HCT116 (cell line): ENCODE measurements at regions not wholly inside any gene's neighbourhood (a gene's known extent, or its start where the extent isn't known, plus 50 kb on each side); places are given as distances from the start of the nearest gene placed in this dataset.
A peak's percentile ranks its signal among the peaks of the same experiment; 100 is the strongest.

Experiments used
- ATAC-seq: fragments of 200-7000 bp; cut with Tn5 transposase; 2 replicates; pipeline ENCODE4 v1.9.1; 2020; ENCODE audit warnings: mild to moderate bottlenecking, moderate library complexity
- BruUV-seq: library from RNA; stranded (reverse); fragments of 400-500 nt; replicated peaks from 2 replicates; lab custom pipeline; 2021; lab: Mats Ljungman, UMichigan
- CTCF ChIA-PET: fragments of 300-600 bp; sonication (Branson Sonifier 250); formaldehyde crosslinking; loops from one replicate; lab custom pipeline; 2021; ENCODE audit warnings: antibody characterized with exemption; lab: Charles Lee
- POLR2A ChIA-PET: fragments of 300-600, 350-600 bp; sonication (Branson Sonifier 250); formaldehyde crosslinking; loops from one replicate; lab custom pipeline; 2021; ENCODE audit warnings: antibody characterized with exemption; lab: Charles Lee
- RAD21 ChIA-PET, 2 experiments: fragments of 300-600 bp; sonication (Branson Sonifier 250); formaldehyde crosslinking; loops; one replicate each; lab custom pipeline; 2023; ENCODE audit warnings: low total read pairs in 2 of 2; ENCODE audit not compliant: uncharacterized antibody in 2 of 2, unreplicated experiment in 2 of 2, low non-redundant PET in 1 of 2; lab: Charles Lee
- DNase-seq: peaks from one replicate; pipeline ENCODE4 v3.0.0-alpha.2; 2010; ENCODE audit warnings: low read depth, low spot score
- H2AFZ ChIP-seq: fragments of 200-600 bp; shearing (Covaris generic), sonication (generic); 2 replicates; pipeline ENCODE4 v1.6.1; 2017; ENCODE audit warnings: low read depth, mixed run types, mixed read lengths, antibody characterized with exemption, low read length; ENCODE audit not compliant: poor library complexity, severe bottlenecking
- H3K27ac ChIP-seq: 2 replicates; pipeline ENCODE4 v1.5.1; 2012; ENCODE audit warnings: low read depth, low read length
- H3K27me3 ChIP-seq: fragments of 200-600 bp; sonication (generic); 2 replicates; pipeline ENCODE4 v1.6.1; 2016; ENCODE audit warnings: mixed run types, low read length, mixed read lengths; ENCODE audit not compliant: insufficient read depth
- H3K36me3 ChIP-seq, 2 experiments: fragments of 200-500 bp in 1 of 2; fragments of 200-600 bp in 1 of 2; sonication (Bioruptor generic) in 1 of 2; sonication (generic) in 1 of 2; 2 replicates each; pipeline versions ENCODE4 v1.5.1 to v1.6.1; 2014 to 2016; ENCODE audit warnings: low read length in 2 of 2, inconsistent platforms in 1 of 2, mixed read lengths in 1 of 2, mixed run types in 1 of 2; ENCODE audit not compliant: insufficient read depth in 2 of 2, control insufficient read depth in 1 of 2
- H3K4me1 ChIP-seq, 2 experiments: fragments of 200-600 bp in 1 of 2; sonication (generic) in 1 of 2; 2 replicates each; pipeline versions ENCODE4 v1.5.1 to v1.6.1; 2012 to 2017; ENCODE audit warnings: low read length in 2 of 2, inconsistent platforms in 1 of 2, mild to moderate bottlenecking in 1 of 2, mixed read lengths in 1 of 2, mixed run types in 1 of 2, moderate library complexity in 1 of 2; ENCODE audit not compliant: insufficient read depth in 2 of 2, control insufficient read depth in 1 of 2
- H3K4me2 ChIP-seq: fragments of 200-600 bp; sonication (generic); 2 replicates; pipeline ENCODE4 v1.6.1; 2017; ENCODE audit warnings: mixed run types, low read length, mixed read lengths
- H3K4me3 ChIP-seq, 2 experiments: fragments of 200-600 bp in 1 of 2; sonication (generic) in 1 of 2; replicated peaks in 1 of 2; 2 replicates each; pipeline ENCODE4 v1.5.1; 2011 to 2016; ENCODE audit warnings: low read length in 2 of 2, control low read depth in 1 of 2, low read depth in 1 of 2, mild to moderate bottlenecking in 1 of 2, mixed read lengths in 1 of 2, mixed run types in 1 of 2
- H3K79me2 ChIP-seq: fragments of 200-600 bp; sonication (generic); 2 replicates; pipeline ENCODE4 v1.6.1; 2017; ENCODE audit warnings: mild to moderate bottlenecking, mixed run types, low read length, moderate library complexity, mixed read lengths; ENCODE audit not compliant: insufficient read depth
- H3K9ac ChIP-seq: fragments of 200-600 bp; sonication (generic); 2 replicates; pipeline ENCODE4 v1.6.1; 2016; ENCODE audit warnings: low read length, mixed read lengths
- H3K9me2 ChIP-seq: fragments of 200-600 bp; sonication (generic), shearing (Covaris generic); 2 replicates; pipeline ENCODE4 v1.6.1; 2017; ENCODE audit warnings: mixed run types, mild to moderate bottlenecking, moderate library complexity; ENCODE audit not compliant: insufficient read depth
- H3K9me3 ChIP-seq, 2 experiments: fragments of 200-500 bp in 1 of 2; fragments of 200-600 bp in 1 of 2; sonication (Bioruptor generic) in 1 of 2; sonication (generic) in 1 of 2; 2 replicates each; pipeline ENCODE4 v1.6.1; 2014 to 2017; ENCODE audit warnings: low read length in 2 of 2, mixed read lengths in 2 of 2, inconsistent platforms in 1 of 2, low read depth in 1 of 2, mild to moderate bottlenecking in 1 of 2, mixed run types in 1 of 2, moderate library complexity in 1 of 2; ENCODE audit not compliant: control insufficient read depth in 1 of 2, insufficient read depth in 1 of 2
- H4K20me1 ChIP-seq: fragments of 200-600 bp; sonication (generic), shearing (Covaris generic); 2 replicates; pipeline ENCODE4 v1.6.1; 2017; ENCODE audit warnings: mixed run types, mild to moderate bottlenecking, moderate library complexity; ENCODE audit not compliant: insufficient read depth
- CTCF ChIP-seq, 3 experiments: fragments of 200-600 bp in 1 of 3; sonication (generic) in 1 of 3; IDR thresholded peaks in 2 of 3; conservative IDR thresholded peaks in 1 of 3; 2 replicates each; pipeline ENCODE4 v1.5.1; 2012 to 2017; ENCODE audit warnings: low read depth in 2 of 3, low read length in 2 of 3, antibody characterized with exemption in 1 of 3, borderline replicate concordance in 1 of 3, control low read depth in 1 of 3, mild to moderate bottlenecking in 1 of 3, mixed read lengths in 1 of 3, mixed run types in 1 of 3, moderate library complexity in 1 of 3; ENCODE audit not compliant: insufficient read depth in 1 of 3
- EZH2 ChIP-seq: fragments of 200-600 bp; sonication (generic); IDR thresholded peaks from 2 replicates; pipeline ENCODE4 v1.6.1; 2017; ENCODE audit warnings: antibody characterized with exemption, mixed run types
- EZH2phosphoT487 ChIP-seq: fragments of 200-600 bp; IDR thresholded peaks from 2 replicates; pipeline ENCODE4 v1.6.1; 2018; ENCODE audit warnings: antibody characterized with exemption, borderline replicate concordance
- SIN3A ChIP-seq: IDR thresholded peaks from 2 replicates; pipeline ENCODE4 v1.6.1; 2012; ENCODE audit warnings: low read depth
- TCF7L2 ChIP-seq: IDR thresholded peaks from 2 replicates; pipeline ENCODE4 v1.7.0; 2011; ENCODE audit warnings: borderline replicate concordance, inconsistent platforms; ENCODE audit not compliant: insufficient read depth, insufficient read length; ENCODE audit errors: extremely low read depth
- YY1 ChIP-seq: IDR thresholded peaks from 2 replicates; pipeline ENCODE4 v1.6.1; 2011; ENCODE audit warnings: low read length, low read depth, moderate library complexity, mild to moderate bottlenecking; ENCODE audit not compliant: insufficient replicate concordance; ENCODE audit errors: extremely low read depth
- intact Hi-C: fragments of 100-400 bp; cut with micrococcal nuclease; formaldehyde crosslinking; loops from 2 replicates; pipeline ENCODE4 v1.10.0; 2022
- TF ChIP-seq, protein P1 (sequence below): IDR thresholded peaks from 2 replicates; pipeline ENCODE4 v1.6.1; 2011; ENCODE audit warnings: mild to moderate bottlenecking, low read length, moderate library complexity; ENCODE audit not compliant: insufficient replicate concordance; ENCODE audit errors: extremely low read depth
- TF ChIP-seq, protein P2 (sequence below): IDR thresholded peaks from 2 replicates; pipeline ENCODE4 v1.6.1; 2012

DNA sequence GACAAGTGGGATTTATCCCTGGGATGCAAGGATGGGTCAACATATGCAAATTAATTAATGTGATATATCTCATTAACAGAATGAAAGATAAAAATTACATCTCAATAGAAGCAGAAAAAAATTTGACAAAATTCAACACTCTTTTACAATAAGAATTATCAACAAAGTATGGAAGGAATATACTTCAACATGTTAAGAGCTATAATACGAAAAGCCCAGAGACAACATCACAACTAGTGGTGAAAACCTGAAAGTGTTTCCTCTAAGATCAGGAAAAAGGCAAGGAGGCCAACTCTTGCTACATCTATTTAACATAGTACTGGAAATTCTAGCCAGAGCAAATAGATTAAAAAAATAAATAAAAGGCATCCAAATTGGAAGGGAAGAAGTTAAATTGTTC, 970.0 kb upstream of the POT1 start:
- BruUV-seq = no TSS peak
- H3K27me3 ChIP-seq = no peaks in the 10 kb centered on the region
- DNase-seq = no peak
- CTCF ChIA-PET = no interaction called here
- TF ChIP-seq EZH2 (no peak), EZH2phosphoT487 (no peak), CTCF (IDR thresholded peaks at IDR 0.05 in 2 of 3, conservative IDR thresholded peaks at IDR 0.05 in 1 of 3; ENCODE audit: borderline replicate concordance in 1 of 3, insufficient read depth in 1 of 3, low read depth in 2 of 3, low read length in 2 of 3) (0 out of 6 replicates have a peak, but pooled peaks of 1 of the 3 experiments have one; percentile 26)
- TF ChIP-seq, all 23 proteins: peak for 1
- RAD21 ChIA-PET = no interaction called here
- Histone ChIP-seq H3K27ac (no peak overlapping the region), H3K4me2 (no peak overlapping the region), H3K79me2 (no peaks in the 10 kb centered on the region), H3K9ac (no peak overlapping the region), H2AFZ (no peak overlapping the region), H3K4me3 (no peak overlapping the region), H4K20me1 (no peaks in the 10 kb centered on the region), H3K36me3 (no peaks in the 10 kb centered on the region), H3K9me3 (no peaks in the 10 kb centered on the region), H3K9me2 (no peaks in the 10 kb centered on the region), H3K4me1 (no peaks in the 10 kb centered on the region)
- POLR2A ChIA-PET = no interaction called here
- intact Hi-C loops = no loop called here
- no peak for ATAC-seq

DNA sequence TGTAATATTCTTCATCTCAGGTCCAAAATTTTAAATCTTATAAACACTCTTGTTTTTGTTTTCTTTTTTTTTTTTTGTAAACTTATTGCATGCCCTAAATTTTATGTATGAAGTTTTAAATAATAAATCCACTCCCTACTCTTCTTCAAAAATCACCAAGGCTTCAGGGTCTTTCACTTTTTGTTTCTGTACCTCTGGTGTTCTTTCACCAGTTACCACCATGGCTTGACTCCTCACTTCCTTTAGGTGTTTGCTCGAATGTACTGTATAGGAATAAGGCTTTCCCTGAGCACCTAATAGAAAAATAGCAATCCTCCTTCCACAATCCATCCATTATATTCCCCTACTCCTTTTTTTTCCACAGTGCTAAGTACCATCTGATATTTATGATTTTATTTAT, 962.8 kb upstream of the POT1 start:
- H3K27ac ChIP-seq = no peak overlapping the region
- H3K4me3 ChIP-seq = no peak overlapping the region
- H2AFZ ChIP-seq = no peak overlapping the region
- H3K9me2 ChIP-seq = no peaks in the 10 kb centered on the region; the same call in 1 of the 2 replicates
- no peak for DNase-seq
- no peak overlapping the region for H3K9ac ChIP-seq
- no peak overlapping the region for H3K4me2 ChIP-seq
- intact Hi-C loops = no loop called here
- ChIA-PET CTCF (no interaction called here), POLR2A (no interaction called here), RAD21 (no interaction called here)
- H3K4me1 ChIP-seq = no peaks in the 10 kb centered on the region
- no TSS peak for BruUV-seq
- no peaks in the 10 kb centered on the region for H3K79me2 ChIP-seq
- no peaks in the 10 kb centered on the region for H3K36me3 ChIP-seq
- ATAC-seq = no peak
- H3K27me3 ChIP-seq = no peaks in the 10 kb centered on the region
- no peaks in the 10 kb centered on the region for H3K9me3 ChIP-seq
- no peaks in the 10 kb centered on the region for H4K20me1 ChIP-seq
- TF ChIP-seq, protein P1, sequence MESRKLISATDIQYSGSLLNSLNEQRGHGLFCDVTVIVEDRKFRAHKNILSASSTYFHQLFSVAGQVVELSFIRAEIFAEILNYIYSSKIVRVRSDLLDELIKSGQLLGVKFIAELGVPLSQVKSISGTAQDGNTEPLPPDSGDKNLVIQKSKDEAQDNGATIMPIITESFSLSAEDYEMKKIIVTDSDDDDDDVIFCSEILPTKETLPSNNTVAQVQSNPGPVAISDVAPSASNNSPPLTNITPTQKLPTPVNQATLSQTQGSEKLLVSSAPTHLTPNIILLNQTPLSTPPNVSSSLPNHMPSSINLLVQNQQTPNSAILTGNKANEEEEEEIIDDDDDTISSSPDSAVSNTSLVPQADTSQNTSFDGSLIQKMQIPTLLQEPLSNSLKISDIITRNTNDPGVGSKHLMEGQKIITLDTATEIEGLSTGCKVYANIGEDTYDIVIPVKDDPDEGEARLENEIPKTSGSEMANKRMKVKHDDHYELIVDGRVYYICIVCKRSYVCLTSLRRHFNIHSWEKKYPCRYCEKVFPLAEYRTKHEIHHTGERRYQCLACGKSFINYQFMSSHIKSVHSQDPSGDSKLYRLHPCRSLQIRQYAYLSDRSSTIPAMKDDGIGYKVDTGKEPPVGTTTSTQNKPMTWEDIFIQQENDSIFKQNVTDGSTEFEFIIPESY = no peak
- TF ChIP-seq TCF7L2 (no peak), SIN3A (no peak), YY1 (no peak), CTCF (IDR thresholded peaks at IDR 0.05 in 2 of 3, conservative IDR thresholded peaks at IDR 0.05 in 1 of 3; ENCODE audit: borderline replicate concordance in 1 of 3, insufficient read depth in 1 of 3, low read depth in 2 of 3, low read length in 2 of 3) (no peak)
- TF ChIP-seq, protein P2, sequence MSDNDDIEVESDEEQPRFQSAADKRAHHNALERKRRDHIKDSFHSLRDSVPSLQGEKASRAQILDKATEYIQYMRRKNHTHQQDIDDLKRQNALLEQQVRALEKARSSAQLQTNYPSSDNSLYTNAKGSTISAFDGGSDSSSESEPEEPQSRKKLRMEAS = no peak
